ENCODE measurements at regions not wholly inside any gene's neighbourhood (a gene's known extent, or its start where the extent isn't known, plus 50 kb on each side); places are given as distances from the start of the nearest gene placed in this dataset.
A peak's percentile ranks its signal among the peaks of the same experiment; 100 is the strongest.

DNA sequence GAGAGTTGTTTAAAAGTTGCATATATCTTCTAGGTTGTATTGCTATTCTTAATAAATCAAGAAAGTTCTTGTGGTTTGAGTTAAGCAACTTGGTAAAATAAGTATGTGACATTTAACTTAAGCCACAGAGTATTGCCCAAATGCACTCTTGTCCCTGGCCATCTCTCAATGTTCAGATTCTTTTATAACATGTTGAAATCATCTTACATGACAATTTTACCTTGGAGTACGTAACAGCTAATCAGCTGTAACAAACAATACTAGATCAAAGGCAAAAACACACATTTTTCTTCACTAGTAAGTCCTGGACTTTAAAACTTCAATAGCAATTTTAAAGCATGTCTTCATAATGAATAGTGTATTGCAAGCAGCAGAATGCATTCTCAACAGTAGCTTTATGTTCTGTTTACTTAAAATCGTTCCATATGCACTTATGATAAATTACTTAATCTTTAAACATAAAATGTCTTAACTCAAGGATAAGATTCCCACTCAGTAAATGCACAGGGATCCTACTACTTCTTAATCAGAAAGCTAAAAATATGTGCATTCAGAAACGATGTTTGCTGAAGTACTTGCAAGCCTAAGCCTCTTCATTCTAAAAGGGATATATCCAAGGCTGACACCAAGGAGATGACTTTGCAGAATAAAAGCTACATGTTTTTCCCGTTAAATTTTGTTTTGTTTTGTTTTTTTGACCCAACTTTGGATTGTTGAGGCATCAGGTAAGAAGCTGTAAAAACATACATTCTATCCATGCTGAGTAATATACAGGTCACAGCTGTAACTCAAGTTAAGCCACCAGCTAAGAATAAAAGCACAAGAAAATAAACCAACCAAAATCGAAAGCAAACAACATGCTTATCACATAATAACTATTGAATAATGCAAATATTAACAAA, 86.1 kb upstream of the NFIB start:
- no peak for DNase-seq (ENCODE audit: low spot score)

- DNase-seq (ENCODE audit: low spot score), result no peak
These were observed 84.5 kb upstream of the NFIB start for GRCh38 chr9:14398473-14398872.

- no peak for DNase-seq (ENCODE audit: low spot score)
These were observed 82.2 kb upstream of the NFIB start for GRCh38 chr9:14396171-14396570.

GRCh38 chr9:14395317-14396082, 81.6 kb upstream of the NFIB start:
- DNase-seq (ENCODE audit: low spot score), result peak; percentile 63

GRCh38 chr9:14393418-14393817, 79.5 kb upstream of the NFIB start:
- DNase-seq (ENCODE audit: low spot score), result no peak

GRCh38 chr9:14391620-14392019, 77.7 kb upstream of the NFIB start:
- no peak for DNase-seq (ENCODE audit: low spot score)

GRCh38 chr9:14389657-14390056, 75.7 kb upstream of the NFIB start:
- DNase-seq (ENCODE audit: low spot score), result no peak

DNA sequence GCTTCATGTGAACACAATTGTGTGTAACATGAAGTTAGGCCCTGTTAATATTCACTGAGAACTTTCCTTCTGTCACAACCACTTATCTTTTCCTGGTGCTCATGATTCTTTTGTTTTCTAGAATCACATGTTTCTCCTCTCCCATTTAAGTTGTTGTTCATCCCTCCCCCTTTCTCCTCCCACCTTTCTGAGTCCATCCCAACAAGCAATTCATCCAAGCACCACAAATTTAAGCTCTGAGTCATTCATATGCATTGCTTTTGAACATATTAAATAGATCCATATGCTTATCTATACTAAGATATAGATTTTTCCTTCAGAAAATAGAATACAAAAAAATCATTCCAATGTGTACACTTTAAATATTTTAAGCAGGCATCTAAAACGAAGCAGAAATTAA, 75.2 kb upstream of the NFIB start:
- no peak for DNase-seq (ENCODE audit: low spot score)

GRCh38 chr9:14383773-14384172, 69.8 kb upstream of the NFIB start:
- no peak for DNase-seq (ENCODE audit: low spot score)

DNA sequence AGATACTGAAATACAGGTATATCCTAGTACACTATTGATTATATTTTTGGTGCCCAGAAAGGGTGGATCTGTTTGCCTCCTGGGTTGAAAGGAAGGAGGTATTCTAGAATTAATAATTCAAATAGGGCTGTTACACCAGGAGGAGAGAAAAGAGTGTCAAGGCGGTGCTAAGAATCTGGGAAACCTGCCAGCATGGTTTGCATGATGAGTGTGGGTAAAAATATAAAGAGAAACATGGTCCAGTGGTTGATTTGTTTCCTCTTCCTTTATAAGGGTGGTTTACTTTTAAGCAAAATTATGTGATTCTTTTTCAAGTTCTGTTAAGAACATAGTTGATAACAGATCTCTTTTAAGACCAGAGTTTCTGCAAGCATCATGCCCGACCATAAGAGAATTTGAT, 69.4 kb upstream of the NFIB start:
- DNase-seq (ENCODE audit: low spot score), result no peak

- DNase-seq (ENCODE audit: low spot score), result no peak
These were observed 66.3 kb upstream of the NFIB start for GRCh38 chr9:14380061-14380836.

- DNase-seq (ENCODE audit: low spot score), result no peak
These were observed 65.3 kb upstream of the NFIB start for GRCh38 chr9:14379280-14379679.

- DNase-seq (ENCODE audit: low spot score), result no peak
These were observed 59.8 kb upstream of the NFIB start for GRCh38 chr9:14373706-14374105.

DNA sequence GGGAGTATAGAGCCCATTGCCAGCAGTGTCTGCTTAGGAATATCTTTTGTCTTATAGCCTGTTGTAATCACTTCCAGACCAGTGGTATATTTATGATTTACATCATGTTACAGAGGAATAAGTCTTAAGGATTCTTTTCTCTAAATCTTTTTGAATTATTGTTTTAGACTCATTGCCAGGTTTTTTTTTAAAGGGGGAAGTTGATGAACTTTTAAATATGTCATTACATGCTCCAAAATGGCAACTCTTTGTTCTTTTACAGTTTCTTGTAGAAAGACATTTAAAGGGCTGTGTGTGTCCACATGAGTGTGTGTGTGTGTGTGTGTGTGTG, 59.4 kb upstream of the NFIB start:
- DNase-seq (ENCODE audit: low spot score), result no peak

GRCh38 chr9:14372437-14373335, 58.7 kb upstream of the NFIB start:
- no peak for DNase-seq (ENCODE audit: low spot score)

- DNase-seq (ENCODE audit: low spot score), result no peak
These were observed 55.1 kb upstream of the NFIB start for GRCh38 chr9:14369011-14369410.

DNA sequence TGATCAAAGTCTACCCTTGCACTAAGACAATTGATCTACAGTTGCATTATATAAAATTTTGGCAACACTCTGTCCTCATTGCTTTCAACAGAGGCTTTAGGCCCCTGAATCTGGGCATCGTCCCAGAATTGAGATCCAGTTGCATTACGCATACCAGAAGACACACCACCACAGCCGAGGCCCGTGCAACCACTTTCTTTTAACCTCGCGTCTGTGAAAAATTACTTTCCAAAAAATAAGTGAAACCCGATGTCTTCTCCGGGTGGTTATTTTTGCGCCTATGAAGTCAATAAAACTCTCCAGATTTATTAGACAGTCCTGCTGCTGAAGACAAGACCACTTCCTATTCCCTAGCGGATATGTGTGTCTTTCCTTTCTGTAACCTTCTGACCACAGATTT, 52.1 kb upstream of the NFIB start:
- DNase-seq (ENCODE audit: low spot score), result no peak

DNA sequence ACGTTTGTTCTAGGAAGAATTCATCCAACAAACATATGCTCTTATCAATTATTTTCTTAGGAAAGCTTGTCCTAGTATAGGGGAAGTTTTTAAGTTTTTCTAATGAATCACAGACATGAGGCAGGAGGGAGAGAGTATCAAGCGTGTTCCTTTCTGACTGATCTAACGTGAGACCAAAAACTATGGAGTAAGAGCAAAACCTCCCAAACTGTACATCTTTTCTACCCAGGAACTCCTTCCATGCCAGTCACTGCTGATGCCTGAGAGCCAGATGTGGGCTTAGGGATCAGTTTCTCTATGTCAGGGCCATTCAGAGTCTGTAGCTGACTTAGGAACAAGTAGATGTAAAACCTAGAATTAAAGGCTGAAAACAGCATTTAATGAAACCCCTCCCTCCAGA, 51.7 kb upstream of the NFIB start:
- no peak for DNase-seq (ENCODE audit: low spot score)

Measured in SK-N-DZ (cell line).